ENCODE measurements at regions not wholly inside any gene's neighbourhood (a gene's known extent, or its start where the extent isn't known, plus 50 kb on each side); places are given as distances from the start of the nearest gene placed in this dataset.

- TF ChIP-seq CTCF (conservative IDR thresholded peaks at IDR 0.05; ENCODE audit: low read depth, low read length) (no peak), EZH2 (IDR thresholded peaks at IDR 0.05; ENCODE audit: borderline replicate concordance, low read depth, low read length, poor library complexity, severe bottlenecking) (no peak)
These were observed 282.4 kb downstream of the C4orf33 start for GRCh38 chr4:129378364-129378763.

Data from A673 (cell line).